ENCODE measurements at regions not wholly inside any gene's neighbourhood (a gene's known extent, or its start where the extent isn't known, plus 50 kb on each side); places are given as distances from the start of the nearest gene placed in this dataset.

GRCh38 chr12:27907766-27908165, 64.8 kb downstream of the PTHLH start:
- TF ChIP-seq FOXK2 (IDR thresholded peaks at IDR 0.05) (no peak), CTCF (IDR thresholded peaks at IDR 0.05 in 2 of 3, conservative IDR thresholded peaks at IDR 0.05 in 1 of 3; ENCODE audit: control insufficient read depth in 2 of 3, extremely low read depth in 1 of 3, insufficient read depth in 1 of 3, low read depth in 3 of 3, low read length in 3 of 3) (no peak), ATF2 (IDR thresholded peaks at IDR 0.05; ENCODE audit: low read length) (no peak), POLR2A (IDR thresholded peaks at IDR 0.05; ENCODE audit: low read depth, low read length) (no peak), CEBPB (IDR thresholded peaks at IDR 0.05; ENCODE audit: borderline replicate concordance in 1 of 2, low read depth in 2 of 2, low read length in 2 of 2) (no peak), POLR2AphosphoS5 (IDR thresholded peaks at IDR 0.05; ENCODE audit: low read length) (no peak)

Data from GM12878 (cell line).